LoVo (cell line): ENCODE measurements at regions not wholly inside any gene's neighbourhood (a gene's known extent, or its start where the extent isn't known, plus 50 kb on each side); places are given as distances from the start of the nearest gene placed in this dataset.

Source experiments
- DNase-seq: peaks from one replicate; pipeline ENCODE4 v3.0.0-alpha.2; 2016; ENCODE audit warnings: low spot score

DNA sequence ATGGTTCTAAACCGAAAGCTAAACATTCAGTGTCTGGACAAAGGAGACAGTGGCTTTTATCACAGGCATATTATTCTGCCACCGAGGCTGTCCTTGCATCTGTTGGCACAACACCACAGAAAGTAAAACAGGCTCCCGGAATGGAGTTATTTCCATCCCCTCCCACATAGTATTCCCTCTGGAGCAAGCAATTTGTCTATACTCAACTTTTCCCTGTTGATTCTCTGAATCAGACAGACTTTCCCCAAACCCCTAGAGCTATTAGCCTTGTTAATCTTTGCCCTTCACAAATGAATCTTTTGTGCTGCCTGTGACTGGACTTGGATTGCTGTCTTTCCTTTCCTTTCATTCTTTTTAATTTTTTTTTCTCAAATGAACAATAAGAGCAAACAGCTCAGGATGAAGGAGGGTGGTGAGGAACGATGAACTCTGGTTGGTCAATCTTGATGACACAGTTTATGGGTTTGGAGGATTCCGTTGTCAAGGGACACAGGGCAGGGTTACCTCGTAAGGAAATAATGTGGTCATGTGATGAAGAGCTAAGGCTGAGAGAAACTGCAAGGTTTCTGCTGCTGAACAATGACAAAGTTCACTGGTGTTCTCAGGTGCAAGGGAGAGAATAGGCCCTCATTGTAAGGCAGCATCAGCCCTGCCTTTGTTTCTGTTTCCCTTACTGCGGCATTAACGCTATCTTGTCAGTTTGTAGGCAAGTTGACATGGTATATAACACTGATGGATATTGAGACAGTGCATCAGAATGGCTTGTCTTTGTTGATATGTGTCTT is 275.0 kb upstream of the BMP2 start:
- peak; percentile 30 for DNase-seq

DNA sequence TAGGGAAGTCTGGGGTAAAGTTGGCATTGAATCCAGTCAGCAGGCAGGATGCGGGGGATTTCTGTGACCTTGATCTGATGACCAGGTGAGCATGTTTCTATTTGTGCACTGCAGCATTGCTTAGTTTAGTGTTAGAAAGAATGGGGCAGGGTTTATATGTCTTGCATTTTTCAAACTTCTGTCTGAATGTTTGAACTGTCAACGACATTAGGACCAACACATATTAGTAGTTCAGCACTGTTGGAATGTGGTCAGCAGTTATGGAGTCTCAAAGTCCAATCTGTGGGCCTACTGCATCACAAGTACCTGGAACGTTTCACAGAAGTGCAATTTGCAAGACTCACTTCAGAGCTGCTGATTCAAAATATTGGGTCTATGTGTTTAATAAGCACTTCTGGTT is 276.6 kb upstream of the BMP2 start:
- DNase-seq, result peak; percentile 49

DNA sequence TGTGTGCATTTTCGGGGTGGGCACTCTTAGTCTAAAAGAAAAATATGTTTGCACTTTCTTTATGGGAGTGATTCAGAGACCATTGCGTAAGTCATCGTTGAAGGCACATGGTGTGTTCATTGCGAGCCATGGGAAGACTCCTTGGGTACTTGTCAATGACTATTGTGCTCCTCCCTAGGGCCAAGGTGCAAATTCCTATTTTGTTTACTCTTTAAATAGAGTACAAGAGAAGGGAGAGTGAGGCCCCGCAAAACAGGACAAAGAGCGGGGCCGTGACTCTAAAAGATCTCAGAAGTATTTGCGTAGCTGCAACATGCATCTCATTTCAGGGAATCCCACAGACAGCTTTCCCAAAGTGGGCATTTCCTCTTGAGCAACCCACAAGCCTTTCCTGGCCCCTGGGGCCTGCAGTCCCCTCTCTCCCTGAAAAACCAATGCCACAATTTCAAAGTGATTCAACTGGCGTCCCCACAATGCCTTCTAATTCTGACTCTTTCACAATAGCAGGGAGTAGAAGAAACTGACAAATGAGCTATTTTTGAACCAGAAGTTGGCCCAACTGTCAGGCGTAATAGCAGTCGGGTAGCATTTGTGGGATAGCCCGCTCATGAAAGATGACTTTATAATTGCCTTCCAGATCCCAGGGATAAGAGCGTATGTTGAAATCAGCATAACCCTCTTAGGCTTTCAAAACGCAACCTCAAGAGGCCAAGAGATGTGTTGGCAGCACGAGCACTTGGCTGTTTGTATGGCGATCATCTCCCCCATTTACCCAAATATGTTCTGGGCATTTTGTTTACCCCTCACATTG is 277.9 kb upstream of the BMP2 start:
- peak; percentile 80 for DNase-seq

GRCh38 chr20:6485351-6485750 is 282.1 kb upstream of the BMP2 start:
- DNase-seq, result no peak

DNA sequence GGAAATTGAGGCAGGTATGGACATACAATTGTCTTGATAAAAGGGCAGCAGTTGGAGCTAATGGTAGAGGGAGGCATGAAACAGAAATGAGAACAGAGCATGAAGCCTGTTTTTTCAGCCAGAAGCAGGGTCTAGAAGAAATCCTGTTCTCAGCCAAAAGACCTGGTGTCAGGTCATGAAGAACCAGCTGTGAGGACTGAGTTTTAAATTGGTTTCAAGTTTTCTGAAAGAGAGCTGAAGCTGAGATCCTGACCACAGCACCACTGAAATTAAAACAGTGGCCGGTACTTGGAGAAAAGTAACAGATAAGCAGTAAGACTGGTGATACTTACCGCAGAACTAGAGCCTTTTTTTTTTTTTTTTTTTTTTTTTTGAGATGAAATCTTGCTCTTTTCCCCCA is 283.8 kb upstream of the BMP2 start:
- DNase-seq, result no peak

GRCh38 chr20:6482486-6482885 is 285.0 kb upstream of the BMP2 start:
- DNase-seq, result no peak

GRCh38 chr20:6480328-6481200 is 286.9 kb upstream of the BMP2 start:
- no peak for DNase-seq

DNA sequence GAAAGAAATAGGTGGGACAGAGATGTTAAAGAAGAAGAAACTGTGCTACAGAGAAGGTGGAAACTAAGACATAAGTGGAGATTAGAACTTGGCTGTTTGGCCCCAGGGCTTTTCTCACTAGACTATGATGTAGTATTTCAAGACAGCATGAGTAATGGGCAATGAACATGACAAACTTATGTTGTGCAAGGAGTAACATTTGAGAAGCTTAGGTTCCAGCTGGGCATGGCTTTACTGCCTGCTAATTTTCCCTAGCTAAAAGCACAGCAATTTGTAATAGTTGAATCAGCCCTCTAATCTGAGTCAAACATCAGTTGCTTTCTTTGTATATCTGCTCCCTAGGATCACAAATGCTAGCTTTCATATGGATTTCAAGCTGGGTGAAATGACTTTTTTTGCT is 294.3 kb upstream of the BMP2 start:
- DNase-seq, result no peak

GRCh38 chr20:6471871-6472270 is 295.6 kb upstream of the BMP2 start:
- no peak for DNase-seq

DNA sequence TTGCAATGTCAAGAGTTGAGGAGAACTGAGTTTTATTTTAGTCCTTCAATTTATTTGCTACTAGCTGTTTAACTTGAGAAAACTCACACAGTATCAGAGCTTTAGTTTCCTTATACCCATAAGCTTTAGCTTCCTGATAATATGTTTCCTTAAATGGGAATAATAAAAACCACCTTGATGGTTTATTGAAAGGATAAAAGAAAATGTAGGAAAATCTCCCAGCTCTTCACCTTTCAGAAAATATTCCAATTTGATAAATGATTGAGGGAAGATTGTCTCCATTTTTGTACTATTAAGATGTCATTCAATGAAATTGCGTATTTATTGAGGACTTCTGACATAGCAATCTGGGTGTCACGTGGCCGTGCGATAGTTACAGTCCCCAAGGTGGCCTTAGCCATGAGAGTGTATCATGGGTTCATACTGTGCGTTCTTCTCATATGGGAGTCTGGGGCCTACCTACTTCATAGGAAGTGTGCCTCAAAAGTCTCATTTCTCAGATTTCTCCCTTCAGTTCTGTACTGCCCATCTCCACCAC is 296.3 kb upstream of the BMP2 start:
- DNase-seq, result no peak

GRCh38 chr20:6469695-6470094 is 297.8 kb upstream of the BMP2 start:
- peak; percentile 29 for DNase-seq

DNA sequence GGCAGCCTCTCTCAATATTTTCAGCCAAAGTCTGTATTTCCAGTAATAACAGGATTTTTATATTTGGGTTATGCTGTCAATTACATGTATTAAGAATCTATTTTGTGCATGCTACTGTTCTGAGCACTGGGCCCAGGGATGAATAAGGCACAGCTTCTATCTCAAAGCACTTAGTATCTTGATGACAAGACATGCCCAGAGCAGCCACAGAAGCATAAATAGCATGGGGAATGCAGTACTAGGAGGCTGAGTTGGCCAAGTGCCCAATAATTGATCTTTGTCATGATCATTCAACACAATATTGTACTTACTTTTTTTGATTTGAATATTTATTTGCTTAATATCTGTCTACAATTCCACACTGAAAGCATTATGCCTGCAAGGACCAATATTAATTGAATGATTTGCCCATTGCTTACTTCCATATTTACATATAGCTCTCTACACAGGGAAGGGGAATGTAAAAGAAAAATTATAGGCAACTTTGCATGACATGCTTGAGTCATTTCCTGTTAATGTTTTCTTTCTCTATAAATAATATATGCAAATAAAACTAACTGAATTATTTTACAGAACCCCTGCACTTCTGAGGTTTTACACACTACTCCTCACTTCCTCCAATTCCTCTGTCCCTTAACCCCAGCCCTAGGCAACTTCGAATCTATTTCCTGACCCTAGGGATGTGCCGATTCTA is 298.9 kb upstream of the BMP2 start:
- no peak for DNase-seq

DNA sequence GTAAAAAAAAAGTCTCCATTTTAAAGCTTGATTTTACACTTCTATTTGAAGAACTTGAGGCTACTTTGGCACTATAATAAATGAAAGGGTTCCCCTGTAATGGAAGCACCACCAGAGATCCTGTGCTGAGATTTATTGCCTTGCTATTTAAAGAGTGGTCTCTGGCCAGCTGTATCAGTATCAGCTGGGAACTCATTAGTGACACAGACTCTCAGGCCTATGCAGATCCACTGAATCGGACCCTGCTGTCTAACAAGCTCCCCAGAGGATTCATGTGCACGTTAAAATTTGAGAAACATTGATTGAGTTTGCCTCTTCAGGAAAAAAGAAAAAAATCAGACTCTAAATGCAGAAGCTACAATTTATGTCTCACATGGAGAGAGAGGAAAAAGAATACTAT is 299.9 kb upstream of the BMP2 start:
- DNase-seq, result no peak

DNA sequence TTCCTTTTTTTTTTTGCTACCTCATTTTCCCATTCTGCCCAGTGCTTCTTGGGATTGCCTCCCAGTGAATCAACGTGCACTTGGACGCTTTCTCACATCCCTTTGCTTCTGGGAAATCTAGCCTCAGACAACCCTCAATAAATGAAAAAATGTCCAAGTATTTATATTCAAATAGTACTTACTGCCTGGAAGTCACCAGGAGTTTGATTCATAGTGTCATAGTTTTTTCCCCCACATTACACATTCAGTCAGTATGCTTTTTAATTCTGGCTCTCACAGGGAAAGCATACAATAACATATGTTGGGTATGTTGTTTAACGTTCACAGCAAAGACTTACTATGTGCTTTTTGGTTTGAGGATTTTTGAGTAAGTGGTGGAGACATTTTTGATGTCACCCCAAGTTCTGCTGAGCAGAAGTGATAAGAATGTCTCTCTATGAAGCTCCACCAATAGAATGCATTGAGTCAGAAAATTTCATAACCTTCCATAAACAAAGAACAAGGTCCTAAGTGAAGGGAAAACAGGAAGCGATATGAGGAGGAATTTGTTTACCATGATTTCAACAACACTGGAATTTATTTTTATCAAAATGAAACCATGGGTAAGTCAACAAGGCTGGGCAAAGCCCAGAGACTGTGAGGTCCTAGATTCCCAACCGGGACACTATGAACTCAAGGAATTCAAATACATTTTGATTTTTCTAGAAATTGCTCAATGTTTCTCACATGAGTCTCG is 301.2 kb upstream of the BMP2 start:
- no peak for DNase-seq

GRCh38 chr20:6450841-6451240 is 316.6 kb upstream of the BMP2 start:
- DNase-seq, result no peak

DNA sequence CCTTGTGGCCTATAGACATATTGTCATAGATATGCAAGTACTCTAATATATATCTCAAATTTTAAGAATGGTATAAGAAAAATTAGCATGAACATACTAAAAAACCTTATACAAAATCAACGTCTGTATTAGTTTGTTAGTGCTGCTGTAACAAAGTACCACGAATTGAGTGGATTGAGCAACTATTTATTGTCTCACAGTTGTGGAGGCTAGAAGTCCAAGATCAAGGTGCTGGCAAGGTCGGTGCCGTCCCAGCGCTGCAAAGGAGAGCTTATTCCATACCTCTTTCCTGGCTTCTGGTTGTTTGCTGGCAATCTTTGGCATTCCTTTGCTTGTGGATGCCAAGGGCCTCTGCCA is 317.6 kb upstream of the FERMT1 start:
- DNase-seq, result no peak

DNA sequence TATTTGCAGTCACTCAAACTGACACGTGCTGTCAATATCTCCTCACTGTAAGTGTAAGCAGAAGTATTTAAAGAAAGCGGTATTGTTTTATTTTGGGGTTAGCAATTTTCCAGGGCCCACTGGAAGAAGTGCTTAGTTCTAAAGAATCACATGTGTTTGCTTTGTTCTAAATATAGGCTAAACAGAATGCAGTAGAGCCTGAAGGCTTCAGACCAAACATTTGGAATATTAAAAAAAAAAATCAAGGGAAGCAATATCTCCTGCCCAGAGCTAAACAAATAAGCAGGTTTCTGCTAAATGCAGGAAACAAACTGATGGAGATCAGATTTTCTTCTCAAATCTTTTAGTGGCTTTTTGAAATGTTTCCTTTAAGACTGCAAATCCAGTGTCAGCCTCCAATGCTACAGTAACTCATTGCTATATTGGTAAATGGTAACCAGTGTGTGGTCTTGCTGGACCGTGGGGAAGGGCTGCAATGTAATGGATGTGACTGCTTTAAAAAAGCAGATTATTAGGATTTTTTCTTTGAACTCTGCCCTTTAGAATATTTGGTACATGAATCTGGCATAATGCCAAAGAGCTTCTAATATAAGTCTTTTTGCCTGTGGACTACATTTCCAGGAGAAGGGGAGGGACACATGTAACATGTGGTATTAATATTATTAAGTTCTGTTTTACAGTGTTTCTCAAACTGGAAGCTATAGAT is 317.1 kb upstream of the FERMT1 start:
- DNase-seq, result no peak

DNA sequence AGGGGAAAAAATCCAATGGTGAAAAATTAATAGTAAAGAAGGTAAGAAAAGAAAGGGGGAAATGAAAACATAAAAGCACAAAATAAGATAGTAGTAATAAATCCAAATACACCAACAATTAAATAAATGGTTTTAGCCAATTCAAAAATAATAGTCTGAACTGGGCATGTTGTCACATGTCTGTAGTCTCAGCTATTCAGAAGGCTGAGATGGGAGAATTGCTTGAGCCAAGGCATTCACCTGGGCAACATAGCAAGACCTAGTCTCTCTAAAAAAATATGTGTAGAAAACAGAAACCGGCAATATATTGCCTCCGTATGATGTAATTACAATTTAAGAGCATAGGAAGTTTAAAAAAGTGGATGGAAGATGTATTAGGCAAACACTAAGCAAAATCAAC is 311.3 kb upstream of the FERMT1 start:
- DNase-seq, result no peak

- DNase-seq, result no peak
Measured at GRCh38 chr20:6430381-6430780, 307.6 kb upstream of the FERMT1 start.

GRCh38 chr20:6426287-6426891 is 303.6 kb upstream of the FERMT1 start:
- DNase-seq, result no peak
